DMS79 treated with DMSO at 0.1 percent for 48 hours (cell line): ENCODE measurements at regions not wholly inside any gene's neighbourhood (a gene's known extent, or its start where the extent isn't known, plus 50 kb on each side); places are given as distances from the start of the nearest gene placed in this dataset.
A peak's percentile ranks its signal among the peaks of the same experiment; 100 is the strongest.

Experiments used
- DNase-seq: peaks from one replicate; lab custom pipeline; 2025; lab: John Stamatoyannopoulos, UW

- DNase-seq: peak; percentile 18
Measured at GRCh38 chr11:116505298-116506262, 267.2 kb downstream of the BUD13 start.

DNA sequence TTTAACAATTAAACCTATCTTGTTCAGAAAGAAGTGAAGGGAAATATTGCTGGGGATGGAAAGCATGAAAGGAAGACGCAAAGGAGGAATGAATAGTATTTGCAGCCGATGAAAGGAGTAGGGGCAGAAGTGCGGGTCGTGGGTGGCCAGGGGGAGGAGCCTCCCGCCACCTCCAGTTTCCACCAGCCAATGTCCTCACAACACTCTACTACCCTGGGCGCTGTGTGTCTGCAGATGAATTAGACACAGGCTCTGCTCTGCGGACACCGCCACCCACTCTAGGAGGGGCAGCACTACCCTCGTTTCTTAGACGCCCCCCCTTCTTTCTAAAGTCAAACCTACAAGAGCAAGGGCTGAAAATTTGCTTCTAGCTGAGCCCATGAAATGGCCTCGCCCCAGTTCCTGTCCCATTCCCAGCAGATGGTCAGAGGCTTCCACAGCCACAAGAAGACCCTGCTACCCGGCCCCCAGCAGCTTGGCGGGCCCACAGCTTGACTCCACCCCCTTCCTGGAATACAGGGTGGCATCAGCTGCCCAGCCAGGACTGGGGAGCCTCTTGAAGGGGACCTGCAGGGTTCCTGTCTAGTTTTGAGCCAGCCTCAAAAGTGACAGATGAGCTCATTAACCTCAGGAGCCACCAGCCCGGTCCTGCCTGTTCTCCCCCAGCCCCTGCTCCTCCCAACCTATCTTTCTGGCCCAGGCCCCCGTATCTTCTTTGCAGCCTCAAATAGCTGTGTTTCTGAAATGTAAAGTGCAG lies 268.1 kb downstream of the BUD13 start:
- no peak for DNase-seq

DNA sequence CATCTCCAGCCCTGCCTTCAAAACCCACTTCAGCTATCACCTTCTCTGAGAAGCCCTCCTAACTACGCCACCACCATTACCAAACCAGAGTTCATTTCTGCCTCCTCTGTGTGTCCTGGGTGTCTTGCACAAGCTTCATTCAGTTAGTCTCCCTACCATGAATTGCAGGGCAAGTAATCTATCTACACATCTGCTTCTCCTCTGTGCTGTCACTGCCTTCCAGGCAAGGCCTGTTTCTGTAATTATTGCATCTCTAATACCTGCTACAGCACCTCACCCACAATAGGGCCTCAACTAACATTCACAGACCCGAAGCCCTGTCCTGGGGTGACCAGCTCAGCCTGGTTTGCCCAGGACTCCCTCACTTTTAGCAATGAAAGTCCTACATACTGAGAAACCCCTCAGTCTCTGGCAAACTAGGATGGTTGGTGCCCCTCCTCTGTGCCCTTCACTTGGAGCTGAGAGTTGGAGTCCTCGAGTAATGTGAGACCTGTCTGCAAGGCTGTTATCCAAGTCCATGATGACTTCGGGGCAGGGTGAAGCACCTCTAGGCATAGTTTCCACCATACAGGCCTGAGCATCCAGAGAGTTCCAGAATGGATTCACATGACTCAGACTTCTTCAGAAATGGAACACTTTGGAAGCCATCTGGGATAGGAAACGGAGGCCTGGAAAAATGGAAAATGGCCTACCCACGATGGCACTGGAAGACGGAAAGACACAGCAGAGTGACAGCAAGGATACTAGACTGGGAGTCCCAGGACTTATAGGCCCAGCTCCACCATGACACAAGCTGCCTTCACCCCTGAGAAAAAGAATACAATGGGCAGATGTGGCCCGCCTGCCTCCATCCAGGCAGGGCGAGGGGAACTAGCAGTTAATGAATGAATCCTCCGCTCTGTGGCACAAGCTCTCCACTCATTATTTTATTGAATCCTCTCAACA lies 269.3 kb downstream of the BUD13 start:
- no peak for DNase-seq

DNA sequence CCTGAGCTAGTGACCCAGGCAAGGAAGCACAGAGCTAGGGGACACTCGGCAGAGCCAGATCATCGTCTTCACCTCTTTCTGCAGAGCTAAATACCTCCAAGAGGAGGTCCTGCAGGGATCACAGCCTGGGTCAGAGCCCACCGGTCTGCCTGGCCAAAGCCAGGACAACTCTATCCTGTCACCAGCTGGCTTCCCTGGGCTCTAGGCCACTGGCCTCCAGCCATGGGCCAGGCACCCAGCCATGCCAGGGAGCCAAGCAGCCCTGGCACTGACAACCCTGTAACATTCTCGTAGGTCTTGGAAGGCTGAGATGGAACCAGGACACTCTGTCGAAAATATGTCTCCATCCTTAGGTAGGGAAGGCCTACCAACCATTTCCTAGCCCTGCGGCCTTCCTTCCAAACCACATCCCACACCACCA lies 270.1 kb downstream of the BUD13 start:
- no peak for DNase-seq

- no peak for DNase-seq
Measured at GRCh38 chr11:116501728-116502127, 271.1 kb downstream of the BUD13 start.

- DNase-seq: no peak
Measured at GRCh38 chr11:116500947-116501602, 271.7 kb downstream of the BUD13 start.

GRCh38 chr11:116500026-116500946 lies 272.5 kb downstream of the BUD13 start:
- DNase-seq: no peak

DNA sequence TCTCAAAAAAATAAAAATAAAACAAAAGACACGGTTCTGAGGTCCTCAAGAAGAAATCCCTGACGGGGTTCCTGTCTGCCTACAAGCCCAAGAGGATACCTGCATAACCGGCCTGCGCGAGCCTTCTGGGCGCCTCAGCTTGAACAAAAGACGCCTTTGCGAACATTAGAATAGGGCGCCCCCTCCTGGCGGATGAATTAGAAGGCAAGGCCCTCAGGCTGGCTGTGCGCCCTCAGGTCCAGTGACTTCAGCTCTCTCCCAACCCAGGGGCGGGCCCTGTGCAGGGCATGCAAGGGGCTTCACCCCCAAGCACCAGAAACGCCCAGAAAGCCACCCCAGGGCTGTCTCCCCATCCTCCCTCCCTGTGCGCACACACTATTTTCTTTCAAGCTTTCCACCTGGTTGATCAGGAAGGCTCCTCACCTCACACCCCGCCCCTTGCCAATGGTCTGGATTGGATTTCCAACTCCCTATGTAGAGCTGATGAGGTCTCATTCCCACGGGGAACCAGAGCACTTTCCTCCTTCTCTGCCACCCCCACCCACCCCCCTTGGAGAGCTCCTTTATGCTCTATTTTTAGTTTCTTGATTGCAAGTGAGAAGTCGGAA lies 273.3 kb downstream of the BUD13 start:
- DNase-seq: no peak

GRCh38 chr11:116498161-116498560 lies 274.6 kb downstream of the BUD13 start:
- DNase-seq: no peak

DNA sequence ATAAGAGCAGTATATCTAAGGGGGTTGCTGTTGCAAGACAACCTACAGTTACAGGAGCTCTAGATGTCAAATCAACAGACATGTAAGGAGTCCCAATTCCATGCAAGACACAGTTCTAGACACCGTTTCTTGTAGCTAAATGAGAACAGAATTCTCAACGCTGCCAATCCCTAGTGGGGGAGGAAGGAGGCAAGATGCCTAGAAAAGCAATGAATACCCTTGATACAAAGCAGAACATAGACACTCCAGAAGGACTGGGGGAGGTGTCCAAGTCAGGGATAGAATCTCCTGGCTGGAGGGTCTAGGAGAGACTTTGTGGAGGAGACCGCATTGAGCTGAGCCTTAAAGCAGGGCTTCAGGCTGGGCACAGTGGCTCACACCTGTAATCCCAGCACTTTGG lies 280.2 kb downstream of the BUD13 start:
- DNase-seq: no peak

- no peak for DNase-seq
Measured at GRCh38 chr11:116488836-116489389, 283.9 kb downstream of the BUD13 start.

- DNase-seq: no peak
Measured at GRCh38 chr11:116485425-116485824, 287.4 kb downstream of the BUD13 start.

DNA sequence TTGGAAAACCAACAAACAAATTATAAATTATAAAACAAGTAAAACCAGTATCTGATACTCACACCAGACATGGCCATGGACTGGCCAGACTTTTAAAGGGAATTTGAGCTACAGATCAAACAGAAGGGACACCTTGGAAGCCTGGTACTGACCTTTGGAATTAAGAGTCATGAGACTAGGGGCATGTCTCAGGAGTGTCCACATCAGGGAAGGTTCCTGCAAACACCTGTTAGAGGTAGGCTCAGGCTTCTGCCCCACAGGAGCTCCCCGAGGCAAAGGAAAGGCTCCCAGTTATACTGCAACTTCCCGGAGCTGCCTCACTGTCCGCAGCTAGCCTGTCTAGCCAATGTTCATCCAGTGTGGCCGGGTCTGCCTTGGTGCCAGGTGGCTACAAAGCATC lies 290.1 kb downstream of the BUD13 start:
- DNase-seq: no peak

GRCh38 chr11:116481126-116481675 lies 291.6 kb downstream of the BUD13 start:
- no peak for DNase-seq

GRCh38 chr11:116478669-116479668 lies 293.8 kb downstream of the BUD13 start:
- DNase-seq: no peak

DNA sequence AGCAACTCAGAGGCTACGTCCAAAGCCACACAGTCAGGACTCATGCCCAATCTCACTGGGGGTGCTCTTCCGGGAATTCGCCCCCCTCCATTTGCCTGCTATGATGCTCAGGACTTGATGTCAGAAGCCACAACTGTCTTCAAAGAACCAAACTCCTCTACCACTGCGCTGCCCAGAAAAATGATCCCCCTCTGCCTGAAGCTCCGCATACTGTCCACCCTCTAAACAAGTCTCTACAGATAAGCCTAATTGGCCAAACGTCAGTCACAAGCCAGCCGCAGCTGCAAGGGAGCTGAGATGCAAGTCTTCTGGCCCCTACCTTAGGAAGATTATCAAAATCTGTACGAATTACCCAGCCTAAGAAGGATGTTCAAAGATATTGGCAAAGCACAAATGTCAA lies 294.6 kb downstream of the BUD13 start:
- DNase-seq: no peak

GRCh38 chr11:116473790-116474346 lies 298.9 kb downstream of the BUD13 start:
- DNase-seq: no peak
